HuH-7 (cell line): ENCODE measurements at regions not wholly inside any gene's neighbourhood (a gene's known extent, or its start where the extent isn't known, plus 50 kb on each side); places are given as distances from the start of the nearest gene placed in this dataset.

Experiments
- DNase-seq: peaks from one replicate; pipeline ENCODE4 v3.0.0; 2011; ENCODE audit warnings: low spot score

GRCh38 chr3:135740211-135740610, 225.3 kb upstream of the PPP2R3A start:
- DNase-seq: no peak

GRCh38 chr3:135740751-135741150, 224.8 kb upstream of the PPP2R3A start:
- no peak for DNase-seq

GRCh38 chr3:135751991-135752390, 213.5 kb upstream of the PPP2R3A start:
- no peak for DNase-seq

- no peak for DNase-seq
Observed at GRCh38 chr3:135752851-135753250, 212.7 kb upstream of the PPP2R3A start.

GRCh38 chr3:135753506-135753905, 212.0 kb upstream of the PPP2R3A start:
- DNase-seq: no peak

- DNase-seq: no peak
Observed at GRCh38 chr3:135755330-135756105, 210.0 kb upstream of the PPP2R3A start.

GRCh38 chr3:135756106-135756668, 209.3 kb upstream of the PPP2R3A start:
- DNase-seq: no peak

GRCh38 chr3:135757421-135757820, 208.1 kb upstream of the PPP2R3A start:
- no peak for DNase-seq

- DNase-seq: no peak
Observed at GRCh38 chr3:135758961-135759360, 206.6 kb upstream of the PPP2R3A start.

GRCh38 chr3:135759651-135760050, 205.9 kb upstream of the PPP2R3A start:
- no peak for DNase-seq

- no peak for DNase-seq
Observed at GRCh38 chr3:135760581-135760980, 204.9 kb upstream of the PPP2R3A start.

GRCh38 chr3:135762188-135762856, 203.2 kb upstream of the PPP2R3A start:
- DNase-seq: no peak

GRCh38 chr3:135766115-135766514, 199.4 kb upstream of the PPP2R3A start:
- DNase-seq: no peak

- DNase-seq: no peak
Observed at GRCh38 chr3:135771760-135772159, 193.8 kb upstream of the PPP2R3A start.

GRCh38 chr3:135779024-135779423, 186.5 kb upstream of the PPP2R3A start:
- no peak for DNase-seq

GRCh38 chr3:135779590-135780235, 185.8 kb upstream of the PPP2R3A start:
- DNase-seq: no peak

- no peak for DNase-seq
Observed at GRCh38 chr3:135781026-135781815, 184.3 kb upstream of the PPP2R3A start.

- no peak for DNase-seq
Observed at GRCh38 chr3:135784557-135784956, 181.0 kb upstream of the PPP2R3A start.

GRCh38 chr3:135788146-135788545, 177.4 kb upstream of the PPP2R3A start:
- no peak for DNase-seq

GRCh38 chr3:135788978-135789377, 176.6 kb upstream of the PPP2R3A start:
- DNase-seq: no peak

- DNase-seq: no peak
Observed at GRCh38 chr3:135792174-135792573, 173.4 kb upstream of the PPP2R3A start.

- DNase-seq: no peak
Observed at GRCh38 chr3:135792858-135793475, 172.6 kb upstream of the PPP2R3A start.
